Activated CD8-positive, alpha-beta T cell treated with anti-CD3 and anti-CD28 coated beads for 36 hours (primary cell): ENCODE measurements at regions not wholly inside any gene's neighbourhood (a gene's known extent, or its start where the extent isn't known, plus 50 kb on each side); places are given as distances from the start of the nearest gene placed in this dataset.
"Not testable (repeated sequence)": the region's sequence is repeated elsewhere in the genome, so short reads cannot be mapped to it uniquely, and the experiment has no call there.

ENCODE experiments used
- ATAC-seq: fragments of 200-7000 bp; cut with Tn5 transposase; one replicate; pipeline ENCODE4 v1.10.0; 2021; ENCODE audit warnings: mild to moderate bottlenecking, moderate library complexity
- CTCF ChIA-PET: fragments of 350-600 bp; sonication (Branson Sonifier 250); formaldehyde crosslinking; loops from one replicate; lab custom pipeline; 2021; ENCODE audit warnings: antibody characterized with exemption; lab: Charles Lee
- POLR2A ChIA-PET: fragments of 350-600 bp; sonication (Branson Sonifier 250); formaldehyde crosslinking; loops from one replicate; lab custom pipeline; 2021; ENCODE audit warnings: antibody characterized with exemption; lab: Charles Lee
- DNase-seq: peaks from one replicate; pipeline ENCODE4 v3.0.0-alpha.2; 2020
- H3K27ac Mint-ChIP-seq: one replicate; pipeline ENCODE4 v1.8.0; 2021; ENCODE audit warnings: mild to moderate bottlenecking, mixed read lengths
- H3K27me3 Mint-ChIP-seq: one replicate; pipeline ENCODE4 v1.8.0; 2021; ENCODE audit warnings: mixed read lengths
- H3K36me3 Mint-ChIP-seq: one replicate; pipeline ENCODE4 v1.8.0; 2021; ENCODE audit warnings: low read depth, mixed read lengths
- H3K4me1 Mint-ChIP-seq: one replicate; pipeline ENCODE4 v1.8.0; 2021; ENCODE audit warnings: low read depth, mixed read lengths
- H3K4me3 Mint-ChIP-seq: one replicate; pipeline ENCODE4 v1.8.0; 2021; ENCODE audit warnings: mild to moderate bottlenecking, moderate library complexity, mixed read lengths
- H3K9me3 Mint-ChIP-seq: one replicate; pipeline ENCODE4 v1.8.0; 2021; ENCODE audit warnings: mixed read lengths
- intact Hi-C: fragments of 100-400 bp; cut with micrococcal nuclease; formaldehyde crosslinking; loops from one replicate; pipeline ENCODE4 v1.10.0; 2022
- TF ChIP-seq, protein P1 (sequence below): fragments of 200-600 bp; IDR thresholded peaks from one replicate; pipeline ENCODE4 v1.8.0; 2022; ENCODE audit warnings: antibody characterized with exemption, mild to moderate bottlenecking

DNA sequence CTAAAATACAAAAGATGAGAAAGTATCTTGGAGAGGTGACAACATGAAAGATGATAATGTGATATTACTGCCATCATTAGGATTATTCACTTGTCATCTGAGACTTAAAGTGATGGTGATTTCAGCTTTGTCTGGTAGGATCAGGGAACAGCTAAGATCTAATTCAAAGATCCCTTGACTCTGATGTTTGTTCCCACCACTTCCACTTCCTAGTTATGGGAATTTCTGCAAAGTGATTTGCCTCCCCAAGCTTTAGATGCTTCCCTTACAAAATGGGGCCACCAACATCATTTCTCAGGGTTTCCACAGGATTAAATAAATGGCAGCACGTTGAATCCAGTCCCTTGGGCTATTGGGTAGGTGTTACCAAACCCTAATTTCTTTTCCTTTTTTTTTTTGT is 550.8 kb upstream of the CDH5 start:
- ChIA-PET POLR2A (no interaction called here), CTCF (no interaction called here)
- H3K4me3 Mint-ChIP-seq, result no peak overlapping the region
- intact Hi-C loops, result no loop called here
- no peaks in the 10 kb centered on the region for H3K9me3 Mint-ChIP-seq
- H3K27ac Mint-ChIP-seq, result no peak overlapping the region
- TF ChIP-seq, protein P1, sequence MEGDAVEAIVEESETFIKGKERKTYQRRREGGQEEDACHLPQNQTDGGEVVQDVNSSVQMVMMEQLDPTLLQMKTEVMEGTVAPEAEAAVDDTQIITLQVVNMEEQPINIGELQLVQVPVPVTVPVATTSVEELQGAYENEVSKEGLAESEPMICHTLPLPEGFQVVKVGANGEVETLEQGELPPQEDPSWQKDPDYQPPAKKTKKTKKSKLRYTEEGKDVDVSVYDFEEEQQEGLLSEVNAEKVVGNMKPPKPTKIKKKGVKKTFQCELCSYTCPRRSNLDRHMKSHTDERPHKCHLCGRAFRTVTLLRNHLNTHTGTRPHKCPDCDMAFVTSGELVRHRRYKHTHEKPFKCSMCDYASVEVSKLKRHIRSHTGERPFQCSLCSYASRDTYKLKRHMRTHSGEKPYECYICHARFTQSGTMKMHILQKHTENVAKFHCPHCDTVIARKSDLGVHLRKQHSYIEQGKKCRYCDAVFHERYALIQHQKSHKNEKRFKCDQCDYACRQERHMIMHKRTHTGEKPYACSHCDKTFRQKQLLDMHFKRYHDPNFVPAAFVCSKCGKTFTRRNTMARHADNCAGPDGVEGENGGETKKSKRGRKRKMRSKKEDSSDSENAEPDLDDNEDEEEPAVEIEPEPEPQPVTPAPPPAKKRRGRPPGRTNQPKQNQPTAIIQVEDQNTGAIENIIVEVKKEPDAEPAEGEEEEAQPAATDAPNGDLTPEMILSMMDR, result no peak
- ATAC-seq (no peak), DNase-seq (no peak)
- H3K36me3 Mint-ChIP-seq, result no peaks in the 10 kb centered on the region
- H3K4me1 Mint-ChIP-seq, result no peaks in the 10 kb centered on the region
- peaks cover 1% of the 10 kb centered on the region for H3K27me3 Mint-ChIP-seq

DNA sequence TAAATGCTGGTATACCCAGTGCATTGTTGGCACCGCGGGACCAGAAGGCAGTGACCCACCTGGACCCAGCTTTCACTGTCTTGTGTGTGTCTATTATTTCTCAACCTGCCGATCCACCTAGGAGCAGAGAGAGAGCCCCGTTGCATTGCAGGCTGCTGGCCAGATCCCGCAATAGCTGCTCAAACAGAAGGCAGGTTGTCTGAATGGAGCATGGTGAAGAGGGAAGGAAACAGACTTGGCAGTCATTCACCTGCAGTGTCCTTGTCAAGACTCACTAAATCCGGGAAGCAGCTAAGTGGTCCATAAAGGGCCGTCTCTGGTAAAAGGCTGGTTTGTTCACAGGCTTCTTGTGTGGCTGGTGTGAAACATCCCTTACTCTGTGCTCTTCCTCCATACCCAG is 552.6 kb upstream of the CDH5 start:
- intact Hi-C loops, H3K27me3 Mint-ChIP-seq, ATAC-seq, H3K4me1 Mint-ChIP-seq, CTCF ChIA-PET, POLR2A ChIA-PET, H3K9me3 Mint-ChIP-seq, DNase-seq, H3K36me3 Mint-ChIP-seq, H3K27ac Mint-ChIP-seq, H3K4me3 Mint-ChIP-seq: not testable (repeated sequence)

- Mint-ChIP-seq H3K9me3 (no peaks in the 10 kb centered on the region), H3K4me1 (no peaks in the 10 kb centered on the region), H3K36me3 (no peaks in the 10 kb centered on the region), H3K27ac (no peak overlapping the region), H3K4me3 (no peak overlapping the region), H3K27me3 (no peaks in the 10 kb centered on the region)
- intact Hi-C loops, result no loop called here
- POLR2A ChIA-PET, result no interaction called here
- DNase-seq (no peak), ATAC-seq (no peak)
- CTCF ChIA-PET, result no interaction called here
- TF ChIP-seq, protein P1, result no peak
These were observed 556.9 kb upstream of the CDH5 start for GRCh38 chr16:65809627-65810026.

- POLR2A ChIA-PET, result no interaction called here
- CTCF ChIA-PET, result no interaction called here
- TF ChIP-seq, protein P1, result no peak
- no peak for ATAC-seq
- Mint-ChIP-seq H3K27me3 (peaks cover 2% of the 10 kb centered on the region), H3K4me1 (no peaks in the 10 kb centered on the region), H3K9me3 (peaks cover 2% of the 10 kb centered on the region), H3K4me3 (no peak overlapping the region), H3K27ac (no peak overlapping the region), H3K36me3 (no peaks in the 10 kb centered on the region)
- intact Hi-C loops, result no loop called here
- no peak for DNase-seq
These were observed 557.7 kb upstream of the CDH5 start for GRCh38 chr16:65808790-65809189.

- Mint-ChIP-seq H3K36me3 (no peaks in the 10 kb centered on the region), H3K27ac (no peak overlapping the region), H3K4me1 (no peaks in the 10 kb centered on the region), H3K4me3 (no peak overlapping the region), H3K9me3 (peaks cover 2% of the 10 kb centered on the region), H3K27me3 (peaks cover 2% of the 10 kb centered on the region)
- POLR2A ChIA-PET, result no interaction called here
- DNase-seq (no peak), ATAC-seq (no peak)
- CTCF ChIA-PET, result no interaction called here
- TF ChIP-seq, protein P1, result no peak
- intact Hi-C loops, result no loop called here
These were observed 558.6 kb upstream of the CDH5 start for GRCh38 chr16:65807858-65808257.

GRCh38 chr16:65805704-65806103 is 560.8 kb upstream of the CDH5 start:
- H3K27me3 Mint-ChIP-seq, POLR2A ChIA-PET, intact Hi-C loops, DNase-seq, H3K27ac Mint-ChIP-seq, ATAC-seq, H3K4me1 Mint-ChIP-seq, H3K4me3 Mint-ChIP-seq, H3K36me3 Mint-ChIP-seq, CTCF ChIA-PET, H3K9me3 Mint-ChIP-seq: not testable (repeated sequence)
